CD4-positive, CD25-positive, alpha-beta regulatory T cell (primary cell): ENCODE measurements at regions not wholly inside any gene's neighbourhood (a gene's known extent, or its start where the extent isn't known, plus 50 kb on each side); places are given as distances from the start of the nearest gene placed in this dataset.

Experiments
- ATAC-seq, 2 donors: fragments of 150-1000 bp; cut with Tn5 transposase; one replicate each; pipeline ENCODE4 v1.10.0; 2021; ENCODE audit warnings: low read depth in 2 of 2, moderate number of reproducible peaks in 2 of 2, moderate library complexity in 1 of 2
- DNase-seq, 3 donors: peaks; one replicate each; pipeline versions ENCODE4 v3.0.0 to v3.0.0-alpha.2; 2012 to 2022; ENCODE audit warnings: mixed read lengths in 1 of 3
- H3K27ac ChIP-seq: one replicate; pipeline ENCODE4 v1.7.0; 2013; ENCODE audit warnings: mild to moderate bottlenecking, low read length; ENCODE audit not compliant: insufficient read depth, poor library complexity, severe bottlenecking
- H3K27me3 ChIP-seq: one replicate; pipeline ENCODE4 v1.7.0; 2013; ENCODE audit warnings: low read length; ENCODE audit not compliant: control insufficient read depth, insufficient read depth
- H3K36me3 ChIP-seq: one replicate; pipeline ENCODE4 v1.7.0; 2013; ENCODE audit warnings: mild to moderate bottlenecking, low read length, moderate library complexity; ENCODE audit not compliant: control insufficient read depth, insufficient read depth
- H3K4me1 ChIP-seq: 2 replicates; pipeline ENCODE4 v1.7.0; 2013; ENCODE audit warnings: mild to moderate bottlenecking, low read length; ENCODE audit not compliant: insufficient read depth, control insufficient read depth, poor library complexity, severe bottlenecking
- H3K4me3 ChIP-seq: one replicate; pipeline ENCODE4 v1.7.0; 2013; ENCODE audit warnings: low read depth, mild to moderate bottlenecking, low read length, moderate library complexity
- H3K9me3 ChIP-seq, 2 experiments: 1 replicate in 1 of 2; 2 replicates in 1 of 2; pipeline ENCODE4 v1.7.0; 2013; ENCODE audit warnings: low read length in 2 of 2, mild to moderate bottlenecking in 1 of 2, moderate library complexity in 1 of 2; ENCODE audit not compliant: control insufficient read depth in 2 of 2
- H3K27ac Mint-ChIP-seq, 3 donors: one replicate each; pipeline ENCODE4 v1.8.0; 2020 to 2022; ENCODE audit warnings: mild to moderate bottlenecking in 3 of 3, mixed read lengths in 3 of 3, moderate library complexity in 2 of 3
- H3K27me3 Mint-ChIP-seq: one replicate; pipeline ENCODE4 v1.8.0; 2022; ENCODE audit warnings: mild to moderate bottlenecking, mixed read lengths
- H3K36me3 Mint-ChIP-seq: one replicate; pipeline ENCODE4 v1.8.0; 2020; ENCODE audit warnings: mixed read lengths
- H3K4me1 Mint-ChIP-seq, 4 donors: one replicate each; pipeline ENCODE4 v1.8.0; 2020 to 2022; ENCODE audit warnings: mixed read lengths in 4 of 4, mild to moderate bottlenecking in 1 of 4
- H3K4me3 Mint-ChIP-seq, 4 donors: one replicate each; pipeline ENCODE4 v1.8.0; 2020 to 2022; ENCODE audit warnings: mild to moderate bottlenecking in 4 of 4, mixed read lengths in 4 of 4, moderate library complexity in 3 of 4
- H3K9me3 Mint-ChIP-seq, 7 donors: one replicate each; pipeline ENCODE4 v1.8.0; 2020 to 2022; ENCODE audit warnings: mixed read lengths in 7 of 7, mild to moderate bottlenecking in 3 of 7, moderate library complexity in 2 of 7

DNA sequence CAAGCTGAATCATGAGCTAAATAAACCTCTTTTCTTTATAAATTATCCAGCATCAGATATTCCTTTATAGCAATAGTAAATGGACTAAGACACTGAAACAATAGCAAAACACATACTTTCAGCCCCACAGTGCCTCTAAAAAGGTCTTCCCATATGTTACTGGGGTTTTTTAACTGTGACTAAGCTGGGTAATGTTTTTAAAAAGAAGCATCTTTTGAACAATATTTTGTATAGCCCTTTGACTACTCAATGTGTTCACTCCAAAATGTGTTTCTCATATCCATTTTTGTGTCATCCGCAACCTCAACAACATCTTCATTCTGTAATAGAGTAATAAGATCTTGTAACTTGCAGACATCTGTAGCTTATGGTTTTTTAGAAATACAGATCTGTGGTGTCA lies 218.7 kb upstream of the S100G start:
- Histone ChIP-seq H3K36me3 (no peaks in the 10 kb centered on the region), H3K4me1 (no peaks in the 10 kb centered on the region), H3K27me3 (no peaks in the 10 kb centered on the region), H3K4me3 (no peak overlapping the region), H3K9me3 (no peaks in the 10 kb centered on the region), H3K27ac (no peak overlapping the region)
- Mint-ChIP-seq H3K4me1 (peaks cover 0 to 3% (median 0%) of the 10 kb centered on the region in 4 donors), H3K9me3 (no peaks in the 10 kb centered on the region), H3K27ac (no peak overlapping the region), H3K4me3 (no peak overlapping the region), H3K36me3 (no peaks in the 10 kb centered on the region), H3K27me3 (peaks cover 4% of the 10 kb centered on the region)
- no peak for ATAC-seq
- no peak for DNase-seq

DNA sequence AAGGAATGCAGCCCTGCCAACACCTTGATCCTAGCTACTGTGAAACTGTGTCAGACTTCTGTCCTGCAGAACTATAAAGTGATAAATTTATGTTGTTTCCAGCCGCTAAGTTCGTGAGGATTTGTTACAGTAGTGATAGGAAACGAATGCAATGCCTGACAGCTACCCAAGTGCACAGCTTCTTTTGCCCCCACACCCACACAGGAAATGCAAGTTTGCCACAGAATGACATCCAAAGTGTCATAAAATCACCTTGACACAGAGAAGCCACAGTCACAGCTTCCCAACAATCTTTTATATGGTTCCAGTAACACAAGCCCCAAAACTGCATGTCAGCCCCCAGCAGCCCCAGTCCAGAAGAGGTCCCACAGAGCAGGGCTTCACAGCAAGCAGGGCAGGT lies 216.9 kb upstream of the S100G start:
- ATAC-seq, result no peak
- no peak overlapping the region for H3K27ac Mint-ChIP-seq
- H3K4me3 Mint-ChIP-seq, result no peak overlapping the region

DNA sequence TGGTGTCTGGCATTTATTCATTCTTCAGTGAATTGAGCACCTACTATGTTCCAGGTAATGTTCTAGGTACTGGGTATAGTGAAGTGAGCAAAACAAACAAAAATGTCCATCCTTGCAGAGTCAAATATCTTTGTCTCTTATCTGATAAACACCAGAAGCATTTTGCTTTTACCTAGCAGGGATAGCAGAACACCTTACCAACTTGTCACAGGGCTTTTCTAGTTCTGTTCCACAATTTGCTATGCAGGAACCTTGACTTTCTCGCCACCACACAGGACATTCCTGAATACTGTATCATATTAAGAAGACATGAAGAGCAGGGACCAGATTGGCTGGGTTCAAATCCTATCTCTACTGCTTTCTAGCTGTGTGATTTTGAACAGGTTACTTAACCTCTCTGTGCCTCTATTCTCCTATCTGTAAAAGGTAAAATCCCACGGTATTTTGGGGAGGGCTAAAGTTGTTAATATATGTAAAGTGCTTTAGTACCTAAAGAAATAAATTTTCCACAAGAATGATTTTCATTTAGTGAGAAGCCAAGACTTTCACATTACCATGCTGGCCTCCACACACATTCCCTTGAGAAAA lies 214.5 kb upstream of the S100G start:
- H3K4me3 Mint-ChIP-seq, result no peak overlapping the region
- no peak overlapping the region for H3K27ac Mint-ChIP-seq
- Histone ChIP-seq H3K36me3 (no peaks in the 10 kb centered on the region), H3K4me3 (no peak overlapping the region), H3K27ac (no peak overlapping the region), H3K27me3 (no peaks in the 10 kb centered on the region), H3K4me1 (no peaks in the 10 kb centered on the region), H3K9me3 (no peaks in the 10 kb centered on the region)
- peaks cover 0 to 3% (median 0%) of the 10 kb centered on the region in 4 donors for H3K4me1 Mint-ChIP-seq
- ATAC-seq (no peak), DNase-seq (no peak)
- no peaks in the 10 kb centered on the region for H3K36me3 Mint-ChIP-seq
- H3K9me3 Mint-ChIP-seq, result peaks cover 0 to 3% (median 0%) of the 10 kb centered on the region in 7 donors
- no peaks in the 10 kb centered on the region for H3K27me3 Mint-ChIP-seq

More for the DNA sequence above, 216.9 kb upstream of the S100G start:
- Histone ChIP-seq H3K4me3 (no peak overlapping the region), H3K36me3 (no peaks in the 10 kb centered on the region), H3K27ac (no peak overlapping the region), H3K9me3 (no peaks in the 10 kb centered on the region), H3K27me3 (no peaks in the 10 kb centered on the region), H3K4me1 (no peaks in the 10 kb centered on the region)
- no peaks in the 10 kb centered on the region for H3K9me3 Mint-ChIP-seq
- H3K27me3 Mint-ChIP-seq, result no peaks in the 10 kb centered on the region
- DNase-seq, result no peak
- no peaks in the 10 kb centered on the region for H3K36me3 Mint-ChIP-seq
- H3K4me1 Mint-ChIP-seq, result peaks cover 0 to 3% (median 0%) of the 10 kb centered on the region in 4 donors

DNA sequence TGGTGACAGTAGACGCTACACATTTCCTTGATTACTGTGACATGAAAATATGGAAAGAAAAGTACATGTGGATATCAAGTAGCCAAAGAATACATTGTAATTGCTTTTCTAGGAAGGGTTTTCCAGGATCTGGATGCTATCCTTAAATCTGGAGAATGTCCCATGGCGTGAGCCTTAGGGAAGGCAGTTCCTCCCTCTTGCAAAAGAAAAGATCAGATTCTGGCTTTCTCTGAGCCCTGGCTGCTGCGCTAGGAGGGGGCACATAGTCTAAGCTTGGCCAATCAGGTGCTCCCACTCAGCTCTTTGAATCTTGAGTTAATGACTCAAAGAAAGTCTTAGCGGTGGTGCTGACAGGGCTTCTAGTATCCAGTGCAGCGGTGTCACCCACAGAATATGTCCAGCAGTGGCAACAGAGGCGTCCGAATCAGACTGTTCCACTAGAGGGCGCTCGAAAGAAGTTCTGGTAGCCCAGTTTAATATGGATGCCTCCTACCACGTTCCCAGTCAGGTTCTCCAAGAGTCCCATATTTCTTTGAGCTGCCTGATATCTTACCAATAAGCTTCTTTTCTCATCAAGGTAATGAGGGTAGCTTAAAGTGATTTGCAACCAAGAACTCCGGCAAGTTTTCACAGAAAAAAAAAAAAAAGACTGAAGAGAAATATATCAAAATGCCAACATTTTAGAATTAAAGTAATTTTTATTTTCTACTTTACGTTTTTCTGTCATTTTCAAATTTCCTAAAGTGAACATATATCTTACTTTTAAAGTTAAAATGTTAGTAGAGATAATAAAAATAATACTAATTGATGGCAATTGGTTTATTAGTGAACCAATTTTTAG lies 213.4 kb upstream of the S100G start:
- Histone ChIP-seq H3K4me1 (no peaks in the 10 kb centered on the region), H3K36me3 (no peaks in the 10 kb centered on the region), H3K27me3 (no peaks in the 10 kb centered on the region), H3K27ac (no peak overlapping the region), H3K9me3 (no peaks in the 10 kb centered on the region), H3K4me3 (no peak overlapping the region)
- DNase-seq, result peak; percentile 1 to 53 (median 36)
- H3K36me3 Mint-ChIP-seq, result no peaks in the 10 kb centered on the region
- ATAC-seq, result no peak
- H3K4me3 Mint-ChIP-seq, result no peak overlapping the region
- H3K9me3 Mint-ChIP-seq, result peaks cover 0 to 3% (median 0%) of the 10 kb centered on the region in 7 donors
- H3K27me3 Mint-ChIP-seq, result no peaks in the 10 kb centered on the region
- peaks cover 0 to 3% (median 0%) of the 10 kb centered on the region in 4 donors for H3K4me1 Mint-ChIP-seq
- H3K27ac Mint-ChIP-seq, result no peak overlapping the region

DNA sequence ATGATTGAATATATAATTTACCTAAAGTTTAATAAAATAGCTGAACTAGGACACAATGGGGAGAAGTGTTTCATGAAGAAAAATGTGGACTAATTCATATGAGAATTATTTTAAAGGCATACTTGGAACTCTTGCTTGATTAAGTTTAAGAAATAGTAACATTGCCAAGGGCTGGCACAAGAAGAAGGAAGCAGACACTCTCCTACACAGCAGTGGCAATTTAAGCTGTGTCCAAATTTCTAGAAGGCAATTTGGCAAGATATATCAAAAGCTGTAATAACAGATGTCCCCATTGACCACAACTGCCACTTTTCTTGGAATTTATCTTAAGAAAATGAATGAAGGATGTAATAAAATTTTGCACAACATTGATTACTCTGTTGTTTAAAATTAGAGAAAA lies 209.5 kb upstream of the S100G start:
- Mint-ChIP-seq H3K27ac (no peak overlapping the region), H3K36me3 (no peaks in the 10 kb centered on the region), H3K4me3 (no peak overlapping the region), H3K4me1 (peaks cover 0 to 2% (median 0%) of the 10 kb centered on the region in 4 donors), H3K27me3 (no peaks in the 10 kb centered on the region), H3K9me3 (peaks cover 0 to 3% (median 0%) of the 10 kb centered on the region in 7 donors)
- Histone ChIP-seq H3K4me1 (no peaks in the 10 kb centered on the region), H3K36me3 (no peaks in the 10 kb centered on the region), H3K9me3 (no peaks in the 10 kb centered on the region), H3K4me3 (no peak overlapping the region), H3K27me3 (no peaks in the 10 kb centered on the region), H3K27ac (no peak overlapping the region)
- DNase-seq (no peak), ATAC-seq (no peak)

DNA sequence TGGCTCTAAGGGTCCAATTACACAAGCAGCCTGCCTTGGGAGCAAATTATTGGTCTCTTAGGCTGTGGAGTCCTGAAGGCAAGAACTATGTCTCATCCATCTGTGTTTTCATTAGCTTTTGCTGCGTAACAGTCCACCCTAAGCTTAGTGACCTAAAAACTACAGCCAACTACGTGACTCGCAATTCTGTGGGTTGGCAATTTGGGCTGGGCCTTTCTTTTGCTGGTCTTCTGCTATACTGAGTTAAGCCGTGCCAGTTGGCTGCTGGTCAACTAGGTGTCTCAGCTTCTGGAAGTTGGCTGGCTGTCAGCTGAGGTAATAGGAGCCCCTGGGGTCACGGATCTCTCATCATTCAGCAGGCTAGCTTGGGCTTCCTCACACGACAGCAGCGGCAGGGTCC lies 205.6 kb upstream of the S100G start:
- no peak overlapping the region for H3K27ac Mint-ChIP-seq
- no peak for ATAC-seq
- peaks cover 5% of the 10 kb centered on the region for H3K27me3 Mint-ChIP-seq

DNA sequence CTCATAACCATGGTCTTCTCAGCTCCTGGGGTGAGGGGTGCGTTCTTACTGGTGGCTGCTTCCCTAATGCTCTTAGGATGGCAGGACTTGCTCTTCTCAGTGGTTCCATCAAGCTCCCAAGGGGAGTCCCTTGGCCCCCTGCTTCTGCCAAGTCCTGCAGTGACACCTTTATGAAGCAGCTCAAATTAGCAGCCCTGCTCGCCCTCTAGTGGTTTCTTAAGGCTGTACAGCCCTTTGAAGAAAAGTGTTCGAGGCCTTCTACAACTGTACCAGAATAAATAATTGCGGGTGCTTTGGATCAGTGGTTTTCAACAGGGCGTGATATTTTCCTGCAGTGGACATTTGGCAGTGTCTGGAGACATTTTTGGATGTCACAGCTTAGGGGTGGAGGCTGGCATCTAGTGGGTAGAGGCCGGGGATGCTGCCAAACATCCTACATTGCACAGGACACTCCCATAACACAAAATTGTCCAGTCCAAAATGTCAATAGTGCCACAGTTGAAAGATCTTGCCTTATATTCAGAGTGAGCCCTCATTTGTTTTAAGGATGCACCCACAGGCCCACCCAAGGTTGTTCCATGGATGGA lies 204.7 kb upstream of the S100G start:
- no peak overlapping the region for H3K27ac Mint-ChIP-seq
- H3K36me3 Mint-ChIP-seq, result no peaks in the 10 kb centered on the region
- H3K27me3 Mint-ChIP-seq, result peaks cover 5% of the 10 kb centered on the region
- no peaks in the 10 kb centered on the region for H3K4me1 ChIP-seq
- no peaks in the 10 kb centered on the region for H3K27me3 ChIP-seq
- H3K4me3 ChIP-seq, result no peak overlapping the region
- no peaks in the 10 kb centered on the region for H3K9me3 ChIP-seq
- H3K4me3 Mint-ChIP-seq, result no peak overlapping the region
- H3K36me3 ChIP-seq, result no peaks in the 10 kb centered on the region
- peaks cover 0 to 5% (median 0%) of the 10 kb centered on the region in 4 donors for H3K4me1 Mint-ChIP-seq
- no peak for ATAC-seq
- no peaks in the 10 kb centered on the region for H3K9me3 Mint-ChIP-seq
- DNase-seq, result peak; percentile 1 to 55 (median 35)
- no peak overlapping the region for H3K27ac ChIP-seq

More for the DNA sequence above, 205.6 kb upstream of the S100G start:
- no peaks in the 10 kb centered on the region for H3K36me3 ChIP-seq
- Mint-ChIP-seq H3K9me3 (no peaks in the 10 kb centered on the region), H3K4me1 (peaks cover 0 to 5% (median 0%) of the 10 kb centered on the region in 4 donors), H3K36me3 (no peaks in the 10 kb centered on the region), H3K4me3 (no peak overlapping the region)
- no peak for DNase-seq
- H3K27ac ChIP-seq, result no peak overlapping the region
- no peaks in the 10 kb centered on the region for H3K9me3 ChIP-seq
- H3K4me1 ChIP-seq, result no peaks in the 10 kb centered on the region
- no peaks in the 10 kb centered on the region for H3K27me3 ChIP-seq
- H3K4me3 ChIP-seq, result no peak overlapping the region
